A673 (cell line): ENCODE measurements at regions not wholly inside any gene's neighbourhood (a gene's known extent, or its start where the extent isn't known, plus 50 kb on each side); places are given as distances from the start of the nearest gene placed in this dataset.

ENCODE experiments used
- BruUV-seq: library from RNA; stranded (reverse); fragments of 400-500 nt; replicated peaks from 2 replicates; lab custom pipeline; 2021; lab: Mats Ljungman, UMichigan
- CTCF ChIA-PET: fragments of 300-600 bp; sonication (Branson Sonifier 250); formaldehyde crosslinking; loops from one replicate; lab custom pipeline; 2022; ENCODE audit warnings: antibody characterized with exemption; lab: Charles Lee
- POLR2A ChIA-PET: fragments of 300-600 bp; sonication (Branson Sonifier 250); formaldehyde crosslinking; loops from one replicate; lab custom pipeline; 2022; ENCODE audit warnings: antibody characterized with exemption; ENCODE audit not compliant: low non-redundant PET; lab: Charles Lee
- DNase-seq: peaks from one replicate; pipeline ENCODE4 v3.0.0-alpha.2; 2015; ENCODE audit warnings: low spot score
- H3K27ac ChIP-seq: fragments of 200-600 bp; sonication (generic); 2 replicates; pipeline ENCODE4 v1.5.1; 2016; ENCODE audit warnings: mixed run types, low read depth, mild to moderate bottlenecking, mixed read lengths, antibody characterized with exemption, low read length; ENCODE audit not compliant: poor library complexity, severe bottlenecking
- H3K27me3 ChIP-seq: fragments of 200-600 bp; sonication (generic); replicated peaks from 2 replicates; pipeline ENCODE4 v1.6.1; 2017; ENCODE audit warnings: mixed run types, low read depth, mild to moderate bottlenecking, mixed read lengths, antibody characterized with exemption, low read length; ENCODE audit not compliant: insufficient read depth, poor library complexity
- H3K36me3 ChIP-seq: fragments of 200-600 bp; sonication (generic); 2 replicates; pipeline ENCODE4 v1.6.1; 2016; ENCODE audit warnings: mixed run types, mild to moderate bottlenecking, mixed read lengths, antibody characterized with exemption, low read length; ENCODE audit not compliant: insufficient read depth, poor library complexity, severe bottlenecking
- H3K4me1 ChIP-seq: fragments of 200-600 bp; sonication (generic); 2 replicates; pipeline ENCODE4 v1.6.1; 2017; ENCODE audit warnings: mixed run types, mild to moderate bottlenecking, mixed read lengths, antibody characterized with exemption, low read length; ENCODE audit not compliant: insufficient read depth, poor library complexity, severe bottlenecking
- H3K4me3 ChIP-seq: fragments of 200-600 bp; sonication (generic); 2 replicates; pipeline ENCODE4 v1.5.1; 2016; ENCODE audit warnings: low read depth, mixed run types, mild to moderate bottlenecking, mixed read lengths, low read length; ENCODE audit not compliant: poor library complexity, severe bottlenecking
- H3K9me3 ChIP-seq: fragments of 200-600 bp; sonication (generic); 2 replicates; pipeline ENCODE4 v1.6.1; 2016; ENCODE audit warnings: mixed run types, low read depth, mild to moderate bottlenecking, mixed read lengths, antibody characterized with exemption, low read length; ENCODE audit not compliant: poor library complexity, severe bottlenecking
- EZH2 ChIP-seq: fragments of 200-600 bp; sonication (generic); IDR thresholded peaks from 2 replicates; pipeline ENCODE4 v1.6.1; 2017; ENCODE audit warnings: borderline replicate concordance, low read depth, mild to moderate bottlenecking, mixed read lengths, antibody characterized with exemption, low read length; ENCODE audit not compliant: poor library complexity, severe bottlenecking
- intact Hi-C: fragments of 100-400 bp; cut with micrococcal nuclease; formaldehyde crosslinking; loops from one replicate; pipeline ENCODE4 v1.10.0; 2022; ENCODE audit not compliant: unreplicated experiment
- TF ChIP-seq, protein P1 (sequence below): fragments of 300-800, 200-600 bp; sonication (generic); conservative IDR thresholded peaks from 2 replicates; pipeline ENCODE4 v1.5.1; 2017; ENCODE audit warnings: low read depth, mild to moderate bottlenecking, antibody characterized with exemption, low read length, moderate library complexity, mixed read lengths

DNA sequence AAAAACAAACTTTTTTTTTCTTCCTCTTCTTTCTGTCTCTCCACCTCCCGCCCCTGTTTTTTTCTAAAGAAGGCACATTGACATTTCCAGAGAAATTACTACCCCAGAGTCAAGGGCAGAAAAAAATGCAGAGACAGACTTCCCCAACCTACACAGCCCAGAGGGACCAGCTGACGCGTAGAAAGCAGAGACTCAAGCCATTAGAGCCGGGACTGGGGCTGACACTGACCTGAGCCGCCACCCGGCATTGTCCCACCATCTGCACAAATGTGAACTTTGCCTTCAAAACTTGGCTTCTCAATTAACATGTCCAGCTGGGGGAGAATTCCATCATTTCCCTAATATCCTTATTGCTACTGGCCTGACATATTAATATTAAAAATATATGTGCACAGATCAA, 385.6 kb downstream of the NR2F2 start:
- Histone ChIP-seq H3K4me3 (no peak overlapping the region), H3K36me3 (no peaks in the 10 kb centered on the region), H3K4me1 (no peaks in the 10 kb centered on the region), H3K9me3 (no peaks in the 10 kb centered on the region), H3K27me3 (no peaks in the 10 kb centered on the region), H3K27ac (no peak overlapping the region)
- no peak for TF ChIP-seq EZH2
- TF ChIP-seq, protein P1, sequence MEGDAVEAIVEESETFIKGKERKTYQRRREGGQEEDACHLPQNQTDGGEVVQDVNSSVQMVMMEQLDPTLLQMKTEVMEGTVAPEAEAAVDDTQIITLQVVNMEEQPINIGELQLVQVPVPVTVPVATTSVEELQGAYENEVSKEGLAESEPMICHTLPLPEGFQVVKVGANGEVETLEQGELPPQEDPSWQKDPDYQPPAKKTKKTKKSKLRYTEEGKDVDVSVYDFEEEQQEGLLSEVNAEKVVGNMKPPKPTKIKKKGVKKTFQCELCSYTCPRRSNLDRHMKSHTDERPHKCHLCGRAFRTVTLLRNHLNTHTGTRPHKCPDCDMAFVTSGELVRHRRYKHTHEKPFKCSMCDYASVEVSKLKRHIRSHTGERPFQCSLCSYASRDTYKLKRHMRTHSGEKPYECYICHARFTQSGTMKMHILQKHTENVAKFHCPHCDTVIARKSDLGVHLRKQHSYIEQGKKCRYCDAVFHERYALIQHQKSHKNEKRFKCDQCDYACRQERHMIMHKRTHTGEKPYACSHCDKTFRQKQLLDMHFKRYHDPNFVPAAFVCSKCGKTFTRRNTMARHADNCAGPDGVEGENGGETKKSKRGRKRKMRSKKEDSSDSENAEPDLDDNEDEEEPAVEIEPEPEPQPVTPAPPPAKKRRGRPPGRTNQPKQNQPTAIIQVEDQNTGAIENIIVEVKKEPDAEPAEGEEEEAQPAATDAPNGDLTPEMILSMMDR = no peak
- ChIA-PET CTCF (no interaction called here), POLR2A (no interaction called here)
- BruUV-seq = no TSS peak
- DNase-seq = no peak
- intact Hi-C loops = no loop called here

DNA sequence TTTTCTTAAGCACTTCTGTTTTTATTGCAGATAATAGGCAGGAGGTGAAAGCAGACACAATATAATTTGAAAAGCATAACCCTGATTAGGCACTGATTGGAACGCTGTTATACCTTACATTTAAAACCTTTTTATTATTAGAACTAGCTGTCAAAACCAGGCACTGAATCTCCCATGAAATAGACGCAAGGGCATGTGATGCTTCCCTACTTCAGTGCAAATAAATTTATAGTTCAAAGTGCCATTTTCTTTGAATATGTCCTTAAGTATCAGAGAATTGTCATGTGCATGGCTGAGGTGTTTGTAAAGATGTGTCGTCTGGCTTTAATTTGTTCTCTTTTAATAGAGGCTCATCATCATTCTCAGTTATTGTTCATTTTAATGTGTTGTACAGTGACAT, 386.0 kb downstream of the NR2F2 start:
- ChIA-PET POLR2A (no interaction called here), CTCF (no interaction called here)
- H3K4me3 ChIP-seq = no peak overlapping the region
- no peak for DNase-seq
- no peaks in the 10 kb centered on the region for H3K27me3 ChIP-seq
- H3K36me3 ChIP-seq = no peaks in the 10 kb centered on the region
- BruUV-seq = no TSS peak
- no peak overlapping the region for H3K27ac ChIP-seq
- no peaks in the 10 kb centered on the region for H3K4me1 ChIP-seq
- no peaks in the 10 kb centered on the region for H3K9me3 ChIP-seq
- intact Hi-C loops = no loop called here
- TF ChIP-seq EZH2 = no peak

DNA sequence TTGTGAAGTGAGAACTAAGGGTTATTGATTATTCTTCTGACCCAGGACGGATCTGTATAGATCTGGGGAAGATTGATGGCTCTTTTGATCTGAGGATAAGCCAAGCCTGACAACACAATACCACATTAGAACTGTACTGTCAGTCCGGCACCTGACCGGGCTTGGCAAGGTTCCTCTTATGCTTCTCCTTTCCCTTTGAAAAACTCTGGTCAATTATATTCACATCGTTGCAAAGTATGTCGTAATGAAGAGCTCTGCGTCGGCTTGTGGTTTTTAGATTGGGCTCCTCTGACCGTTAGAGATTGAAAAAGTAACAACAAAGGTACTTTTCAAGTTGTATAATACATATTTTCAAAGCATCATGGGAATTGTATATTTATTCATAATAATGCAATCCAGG, 389.8 kb downstream of the NR2F2 start:
- Histone ChIP-seq H3K4me1 (no peaks in the 10 kb centered on the region), H3K4me3 (no peak overlapping the region), H3K27ac (no peak overlapping the region), H3K36me3 (no peaks in the 10 kb centered on the region), H3K27me3 (no peaks in the 10 kb centered on the region), H3K9me3 (no peaks in the 10 kb centered on the region)
- no TSS peak for BruUV-seq
- intact Hi-C loops = no loop called here
- no peak for DNase-seq
- CTCF ChIA-PET = no interaction called here
- POLR2A ChIA-PET = no interaction called here
- TF ChIP-seq EZH2 = no peak
- TF ChIP-seq, protein P1 = no peak

DNA sequence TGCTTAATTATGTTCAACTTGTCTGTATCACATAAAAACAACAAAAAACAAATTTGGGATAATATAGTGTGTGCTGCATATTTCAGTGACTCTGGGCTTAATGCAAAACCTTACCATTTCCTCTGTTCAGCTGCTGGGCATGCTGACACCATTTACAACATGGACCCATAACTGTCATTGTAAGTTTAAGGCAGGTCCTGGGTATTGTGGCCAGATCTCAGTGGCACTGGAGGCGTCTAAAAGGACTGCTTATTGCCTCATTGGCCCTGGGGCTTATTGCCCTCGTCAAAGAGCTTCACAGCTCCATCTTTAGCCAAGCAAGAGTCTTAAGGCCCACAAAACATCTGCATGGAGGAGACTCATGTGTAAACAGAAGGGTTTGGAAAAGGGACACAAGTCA, 390.2 kb downstream of the NR2F2 start:
- POLR2A ChIA-PET = no interaction called here
- H3K27ac ChIP-seq = no peak overlapping the region
- no peaks in the 10 kb centered on the region for H3K36me3 ChIP-seq
- BruUV-seq = no TSS peak
- H3K4me1 ChIP-seq = no peaks in the 10 kb centered on the region
- no peaks in the 10 kb centered on the region for H3K9me3 ChIP-seq
- H3K27me3 ChIP-seq = no peaks in the 10 kb centered on the region
- TF ChIP-seq, protein P1 = no peak
- TF ChIP-seq EZH2 = no peak
- DNase-seq = no peak
- CTCF ChIA-PET = no interaction called here
- intact Hi-C loops = no loop called here
- no peak overlapping the region for H3K4me3 ChIP-seq
